IMR-90 (cell line): ENCODE measurements at regions not wholly inside any gene's neighbourhood (a gene's known extent, or its start where the extent isn't known, plus 50 kb on each side); places are given as distances from the start of the nearest gene placed in this dataset.

Source experiments
- BHLHE40 ChIP-seq: fragments of 150-350 bp; IDR thresholded peaks from 2 replicates; pipeline ENCODE4 v1.6.1; 2016; ENCODE audit warnings: mild to moderate bottlenecking, low read depth, low read length
- CTCF ChIP-seq: conservative IDR thresholded peaks from 2 replicates; pipeline ENCODE4 v1.5.1; 2012; ENCODE audit warnings: mild to moderate bottlenecking, low read depth, low read length, improper control_type of control experiment
- MXI1 ChIP-seq: IDR thresholded peaks from 2 replicates; pipeline ENCODE4 v1.6.1; 2012; ENCODE audit warnings: low read depth, mild to moderate bottlenecking, low read length, moderate library complexity, borderline replicate concordance
- POLR2A ChIP-seq: IDR thresholded peaks from 2 replicates; pipeline ENCODE4 v1.6.1; 2012; ENCODE audit warnings: mild to moderate bottlenecking, low read depth, low read length
- RAD21 ChIP-seq: IDR thresholded peaks from 2 replicates; pipeline ENCODE4 v1.6.1; 2012; ENCODE audit warnings: low read length, improper control_type of control experiment
- RFX5 ChIP-seq: IDR thresholded peaks from 2 replicates; pipeline ENCODE4 v1.8.0; 2012; ENCODE audit warnings: low read depth, mild to moderate bottlenecking, low read length, moderate library complexity
- SMC3 ChIP-seq: fragments of 150-350 bp; IDR thresholded peaks from 2 replicates; pipeline ENCODE4 v1.6.1; 2016; ENCODE audit warnings: low read depth, mild to moderate bottlenecking, antibody characterized with exemption, low read length, moderate library complexity

- no peak for TF ChIP-seq POLR2A
- no peak for TF ChIP-seq RFX5
- TF ChIP-seq CTCF, result no peak
- TF ChIP-seq MXI1, result no peak
- TF ChIP-seq SMC3, result no peak
- TF ChIP-seq BHLHE40, result no peak
- TF ChIP-seq RAD21, result no peak
These were observed 179.1 kb upstream of the CCDC68 start for GRCh38 chr18:55138401-55138800.
